ENCODE measurements at regions not wholly inside any gene's neighbourhood (a gene's known extent, or its start where the extent isn't known, plus 50 kb on each side); places are given as distances from the start of the nearest gene placed in this dataset.

- Histone ChIP-seq H3K27ac (no peak overlapping the region), H3K4me1 (replicated peaks in 1 of 2) (peaks cover 0 to 5% of the 10 kb centered on the region in 2 donors), H3K4me3 (no peak overlapping the region)
- no peak for ATAC-seq (replicated peaks in 6 of 8)
- in situ Hi-C loops (cut with MboI; ENCODE audit: low pct_unique_long_range_greater_than_20kb in 2 of 9, low sequenced_read_pairs in 9 of 9, unreplicated experiment in 9 of 9), result no loop called here
- WGBS, 10 experiments, result 0 to 51% (median 45%) methylated on average over 1 to 2 of the region's 2 CpGs; no CpG with 5 or more reads in 3 of the 10 experiments
These were observed 272.5 kb upstream of the JAG1 start for GRCh38 chr20:10946124-10946880.

GRCh38 chr20:10947726-10948125 is 273.9 kb upstream of the JAG1 start:
- no peak for ATAC-seq (replicated peaks in 6 of 8)
- in situ Hi-C loops (cut with MboI; ENCODE audit: low pct_unique_long_range_greater_than_20kb in 2 of 9, low sequenced_read_pairs in 9 of 9, unreplicated experiment in 9 of 9), result no loop called here
- Histone ChIP-seq H3K4me1 (replicated peaks in 1 of 2) (peaks cover 0 to 5% of the 10 kb centered on the region in 2 donors), H3K27ac (no peak overlapping the region), H3K4me3 (no peak overlapping the region)

- ATAC-seq (replicated peaks in 6 of 8), result no peak
- WGBS, 10 experiments, result 31 to 100% (median 82%) methylated on average over 1 to 4 of the region's 5 CpGs; no CpG with 5 or more reads in 2 of the 10 experiments
- Histone ChIP-seq H3K27ac (no peak overlapping the region), H3K4me1 (replicated peaks in 1 of 2) (no peaks in the 10 kb centered on the region), H3K4me3 (no peak overlapping the region)
- in situ Hi-C loops (cut with MboI; ENCODE audit: low pct_unique_long_range_greater_than_20kb in 2 of 9, low sequenced_read_pairs in 9 of 9, unreplicated experiment in 9 of 9), result no loop called here
These were observed 276.4 kb upstream of the JAG1 start for GRCh38 chr20:10949930-10950783.

- no peak for ATAC-seq (replicated peaks in 6 of 8)
- no peak overlapping the region for H3K27ac ChIP-seq
- no peaks in the 10 kb centered on the region for H3K4me1 ChIP-seq (replicated peaks in 1 of 2)
- in situ Hi-C loops (cut with MboI; ENCODE audit: low pct_unique_long_range_greater_than_20kb in 2 of 9, low sequenced_read_pairs in 9 of 9, unreplicated experiment in 9 of 9), result no loop called here
- WGBS, 10 experiments, result 14 to 56% (median 34%) methylated on average over 1 to 2 of the region's 2 CpGs; no CpG with 5 or more reads in 4 of the 10 experiments
- no peak overlapping the region for H3K4me3 ChIP-seq
These were observed 277.4 kb upstream of the JAG1 start for GRCh38 chr20:10951216-10951615.

- peak in 1 of 8 experiments; percentile 94 for ATAC-seq (replicated peaks in 6 of 8)
- Histone ChIP-seq H3K27ac (no peak overlapping the region), H3K4me3 (no peak overlapping the region), H3K4me1 (replicated peaks in 1 of 2) (no peaks in the 10 kb centered on the region)
- WGBS, 10 experiments, result 0 to 100% (median 0%) methylated on average over 1 of the region's 1 CpG; no CpG with 5 or more reads in 5 of the 10 experiments
- in situ Hi-C loops (cut with MboI; ENCODE audit: low pct_unique_long_range_greater_than_20kb in 2 of 9, low sequenced_read_pairs in 9 of 9, unreplicated experiment in 9 of 9), result no loop called here
These were observed 278.1 kb upstream of the JAG1 start for GRCh38 chr20:10951904-10952303.

GRCh38 chr20:10953437-10953836 is 279.6 kb upstream of the JAG1 start:
- Histone ChIP-seq H3K4me1 (replicated peaks in 1 of 2) (no peaks in the 10 kb centered on the region), H3K4me3 (no peak overlapping the region), H3K27ac (no peak overlapping the region)
- no peak for ATAC-seq (replicated peaks in 6 of 8)
- in situ Hi-C loops (cut with MboI; ENCODE audit: low pct_unique_long_range_greater_than_20kb in 2 of 9, low sequenced_read_pairs in 9 of 9, unreplicated experiment in 9 of 9), result no loop called here
- WGBS, 10 experiments, result 29 to 100% (median 87%) methylated on average over 1 to 2 of the region's 2 CpGs; no CpG with 5 or more reads in 1 of the 10 experiments

GRCh38 chr20:10954137-10954840 is 280.5 kb upstream of the JAG1 start:
- Histone ChIP-seq H3K4me1 (replicated peaks in 1 of 2) (no peaks in the 10 kb centered on the region), H3K27ac (no peak overlapping the region), H3K4me3 (no peak overlapping the region)
- 31 to 100% (median 75%) methylated on average over 1 to 6 of the region's 6 CpGs; no CpG with 5 or more reads in 2 of the 10 experiments for WGBS, 10 experiments
- in situ Hi-C loops (cut with MboI; ENCODE audit: low pct_unique_long_range_greater_than_20kb in 2 of 9, low sequenced_read_pairs in 9 of 9, unreplicated experiment in 9 of 9), result no loop called here
- ATAC-seq (replicated peaks in 6 of 8), result peak in 1 of 8 experiments; percentile 17

GRCh38 chr20:10954908-10955580 is 281.2 kb upstream of the JAG1 start:
- Histone ChIP-seq H3K27ac (no peak overlapping the region), H3K4me1 (replicated peaks in 1 of 2) (no peaks in the 10 kb centered on the region), H3K4me3 (no peak overlapping the region)
- 0 to 100% (median 49%) methylated on average over 1 to 3 of the region's 3 CpGs; no CpG with 5 or more reads in 2 of the 10 experiments for WGBS, 10 experiments
- in situ Hi-C loops (cut with MboI; ENCODE audit: low pct_unique_long_range_greater_than_20kb in 2 of 9, low sequenced_read_pairs in 9 of 9, unreplicated experiment in 9 of 9), result no loop called here
- peak in 2 of 8 experiments; percentile 70 to 79 for ATAC-seq (replicated peaks in 6 of 8)

GRCh38 chr20:10958279-10958678 is 284.5 kb upstream of the JAG1 start:
- Histone ChIP-seq H3K27ac (no peak overlapping the region), H3K4me1 (replicated peaks in 1 of 2) (no peaks in the 10 kb centered on the region), H3K4me3 (no peak overlapping the region)
- WGBS, 10 experiments, result 21 to 100% (median 88%) methylated on average over 1 to 3 of the region's 3 CpGs; no CpG with 5 or more reads in 1 of the 10 experiments
- ATAC-seq (replicated peaks in 6 of 8), result no peak
- in situ Hi-C loops (cut with MboI; ENCODE audit: low pct_unique_long_range_greater_than_20kb in 2 of 9, low sequenced_read_pairs in 9 of 9, unreplicated experiment in 9 of 9), result no loop called here

GRCh38 chr20:10960416-10960815 is 286.6 kb upstream of the JAG1 start:
- ATAC-seq (replicated peaks in 6 of 8), result no peak
- 81 to 100% (median 90%) methylated on average over 2 of the region's 2 CpGs; no CpG with 5 or more reads in 6 of the 10 experiments for WGBS, 10 experiments
- in situ Hi-C loops (cut with MboI; ENCODE audit: low pct_unique_long_range_greater_than_20kb in 2 of 9, low sequenced_read_pairs in 9 of 9, unreplicated experiment in 9 of 9), result no loop called here
- no peaks in the 10 kb centered on the region for H3K4me1 ChIP-seq (replicated peaks in 1 of 2)
- no peak overlapping the region for H3K27ac ChIP-seq
- H3K4me3 ChIP-seq, result no peak overlapping the region

GRCh38 chr20:10961651-10962288 is 288.0 kb upstream of the JAG1 start:
- Histone ChIP-seq H3K27ac (no peak overlapping the region), H3K4me1 (replicated peaks in 1 of 2) (no peaks in the 10 kb centered on the region), H3K4me3 (no peak overlapping the region)
- no peak for ATAC-seq (replicated peaks in 6 of 8)
- WGBS, 10 experiments, result 60 to 83% (median 69%) methylated on average over 1 of the region's 1 CpG; no CpG with 5 or more reads in 6 of the 10 experiments
- in situ Hi-C loops (cut with MboI; ENCODE audit: low pct_unique_long_range_greater_than_20kb in 2 of 9, low sequenced_read_pairs in 9 of 9, unreplicated experiment in 9 of 9), result no loop called here

- in situ Hi-C loops (cut with MboI; ENCODE audit: low pct_unique_long_range_greater_than_20kb in 2 of 9, low sequenced_read_pairs in 9 of 9, unreplicated experiment in 9 of 9), result no loop called here
- no peak for ATAC-seq (replicated peaks in 6 of 8)
- Histone ChIP-seq H3K4me1 (replicated peaks in 1 of 2) (no peaks in the 10 kb centered on the region), H3K27ac (no peak overlapping the region), H3K4me3 (no peak overlapping the region)
- 59 to 100% (median 100%) methylated on average over 1 to 3 of the region's 3 CpGs; no CpG with 5 or more reads in 3 of the 10 experiments for WGBS, 10 experiments
These were observed 289.1 kb upstream of the JAG1 start for GRCh38 chr20:10962937-10963336.

All from motor neuron (in vitro differentiated cells).